Endothelial cell (in vitro differentiated cells): ENCODE measurements at regions not wholly inside any gene's neighbourhood (a gene's known extent, or its start where the extent isn't known, plus 50 kb on each side); places are given as distances from the start of the nearest gene placed in this dataset.

Experiments used
- DNase-seq: peaks from one replicate; pipeline ENCODE4 v3.0.0; 2021; ENCODE audit warnings: low spot score
- H3K27ac Mint-ChIP-seq: one replicate; pipeline ENCODE4 v1.8.0; 2021; ENCODE audit warnings: mixed read lengths, inconsistent platforms; ENCODE audit not compliant: unreplicated experiment
- H3K27me3 Mint-ChIP-seq: one replicate; pipeline ENCODE4 v1.8.0; 2021; ENCODE audit warnings: mild to moderate bottlenecking, moderate library complexity, mixed read lengths, inconsistent platforms; ENCODE audit not compliant: unreplicated experiment
- H3K36me3 Mint-ChIP-seq: one replicate; pipeline ENCODE4 v1.8.0; 2021; ENCODE audit warnings: mild to moderate bottlenecking, low read depth, mixed read lengths, inconsistent platforms; ENCODE audit not compliant: unreplicated experiment
- H3K4me1 Mint-ChIP-seq: one replicate; pipeline ENCODE4 v1.8.0; 2021; ENCODE audit warnings: mild to moderate bottlenecking, mixed read lengths, inconsistent platforms; ENCODE audit not compliant: unreplicated experiment
- H3K4me3 Mint-ChIP-seq: one replicate; pipeline ENCODE4 v1.8.0; 2021; ENCODE audit warnings: mild to moderate bottlenecking, mixed read lengths, inconsistent platforms; ENCODE audit not compliant: unreplicated experiment
- H3K9me3 Mint-ChIP-seq: one replicate; pipeline ENCODE4 v1.8.0; 2021; ENCODE audit warnings: mixed read lengths, inconsistent platforms; ENCODE audit not compliant: unreplicated experiment
- CTCF ChIP-seq: fragments of 200-600 bp; sonication (generic); IDR thresholded peaks from one replicate; pipeline ENCODE4 v1.5.0; 2021; ENCODE audit warnings: antibody characterized with exemption; ENCODE audit not compliant: unreplicated experiment

GRCh38 chr7:42385912-42386311 is 148.9 kb upstream of the GLI3 start:
- no peak for DNase-seq
- Mint-ChIP-seq H3K9me3 (no peaks in the 10 kb centered on the region), H3K36me3 (no peaks in the 10 kb centered on the region), H3K4me1 (peaks cover 7% of the 10 kb centered on the region), H3K27ac (no peak overlapping the region), H3K27me3 (peaks cover 2% of the 10 kb centered on the region), H3K4me3 (no peak overlapping the region)
- no peak for TF ChIP-seq CTCF

- no peaks in the 10 kb centered on the region for H3K36me3 Mint-ChIP-seq
- DNase-seq: no peak
- peaks cover 4% of the 10 kb centered on the region for H3K27me3 Mint-ChIP-seq
- no peaks in the 10 kb centered on the region for H3K9me3 Mint-ChIP-seq
- no peak overlapping the region for H3K4me3 Mint-ChIP-seq
- H3K27ac Mint-ChIP-seq: no peak overlapping the region
- H3K4me1 Mint-ChIP-seq: peaks cover 7% of the 10 kb centered on the region
- TF ChIP-seq CTCF: no peak
Measured at GRCh38 chr7:42381161-42381560, 144.2 kb upstream of the GLI3 start.

- Mint-ChIP-seq H3K4me3 (no peak overlapping the region), H3K27ac (no peak overlapping the region), H3K36me3 (no peaks in the 10 kb centered on the region), H3K27me3 (peaks cover 4% of the 10 kb centered on the region), H3K9me3 (no peaks in the 10 kb centered on the region), H3K4me1 (peaks cover 7% of the 10 kb centered on the region)
- DNase-seq: no peak
- no peak for TF ChIP-seq CTCF
Measured at GRCh38 chr7:42380401-42380800, 143.4 kb upstream of the GLI3 start.

- no peak overlapping the region for H3K4me3 Mint-ChIP-seq
- TF ChIP-seq CTCF: no peak
- H3K27me3 Mint-ChIP-seq: peaks cover 4% of the 10 kb centered on the region
- no peak overlapping the region for H3K27ac Mint-ChIP-seq
- H3K4me1 Mint-ChIP-seq: peaks cover 7% of the 10 kb centered on the region
- no peaks in the 10 kb centered on the region for H3K36me3 Mint-ChIP-seq
- no peak for DNase-seq
- H3K9me3 Mint-ChIP-seq: no peaks in the 10 kb centered on the region
Measured at GRCh38 chr7:42378149-42378548, 141.1 kb upstream of the GLI3 start.

- Mint-ChIP-seq H3K9me3 (no peaks in the 10 kb centered on the region), H3K36me3 (no peaks in the 10 kb centered on the region), H3K4me1 (peaks cover 10% of the 10 kb centered on the region), H3K27ac (no peak overlapping the region), H3K27me3 (peaks cover 9% of the 10 kb centered on the region), H3K4me3 (no peak overlapping the region)
- no peak for DNase-seq
- TF ChIP-seq CTCF: no peak
Measured at GRCh38 chr7:42373285-42373684, 136.3 kb upstream of the GLI3 start.
